GM19438 (cell line): ENCODE measurements at regions not wholly inside any gene's neighbourhood (a gene's known extent, or its start where the extent isn't known, plus 50 kb on each side); places are given as distances from the start of the nearest gene placed in this dataset.
A peak's percentile ranks its signal among the peaks of the same experiment; 100 is the strongest.

ENCODE experiments used
- ATAC-seq: cut with Tn5 transposase; IDR thresholded peaks from one replicate; pipeline ENCODE4 v1.9.1; 2021; ENCODE audit warnings: low read depth; ENCODE audit not compliant: unreplicated experiment

DNA sequence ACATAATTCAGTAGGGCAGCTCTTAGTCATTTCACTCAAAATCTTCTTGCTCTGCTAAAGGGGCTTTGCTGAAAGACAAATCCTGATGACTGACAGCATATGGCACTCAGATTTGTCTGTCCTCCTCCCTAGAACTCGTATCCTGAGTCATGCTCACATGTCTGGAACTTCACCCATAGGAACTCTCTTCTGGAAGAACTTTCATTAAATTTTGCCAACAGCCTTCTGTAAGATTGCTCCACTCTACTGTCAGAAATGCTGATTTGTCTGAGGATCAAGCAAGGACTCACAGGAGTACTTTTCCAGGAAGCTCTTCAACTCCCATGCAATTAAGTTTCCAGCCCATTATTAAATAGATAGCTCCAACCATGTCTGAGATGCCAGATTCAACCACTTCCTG is 59.8 kb upstream of the SNX2 start:
- ATAC-seq, result no peak

DNA sequence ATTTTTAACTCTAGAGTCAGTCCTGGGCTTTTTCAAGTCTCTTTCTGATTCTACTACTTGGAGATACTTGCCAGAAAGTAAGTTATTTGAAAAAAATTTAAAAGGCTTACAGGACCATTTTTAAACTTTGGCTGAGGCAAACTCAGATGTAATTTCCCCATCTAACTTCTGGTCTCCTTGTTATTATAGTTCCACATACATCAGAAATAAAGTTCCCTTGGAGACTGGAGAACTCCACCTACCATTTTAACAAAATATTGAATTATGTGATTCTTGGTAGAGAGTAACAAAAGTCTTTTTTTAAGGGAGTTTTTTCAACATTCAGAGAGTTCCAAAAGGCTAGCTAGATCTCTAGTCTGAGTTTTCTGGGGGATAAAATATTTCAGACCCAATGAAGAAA is 56.3 kb upstream of the SNX2 start:
- ATAC-seq, result no peak

DNA sequence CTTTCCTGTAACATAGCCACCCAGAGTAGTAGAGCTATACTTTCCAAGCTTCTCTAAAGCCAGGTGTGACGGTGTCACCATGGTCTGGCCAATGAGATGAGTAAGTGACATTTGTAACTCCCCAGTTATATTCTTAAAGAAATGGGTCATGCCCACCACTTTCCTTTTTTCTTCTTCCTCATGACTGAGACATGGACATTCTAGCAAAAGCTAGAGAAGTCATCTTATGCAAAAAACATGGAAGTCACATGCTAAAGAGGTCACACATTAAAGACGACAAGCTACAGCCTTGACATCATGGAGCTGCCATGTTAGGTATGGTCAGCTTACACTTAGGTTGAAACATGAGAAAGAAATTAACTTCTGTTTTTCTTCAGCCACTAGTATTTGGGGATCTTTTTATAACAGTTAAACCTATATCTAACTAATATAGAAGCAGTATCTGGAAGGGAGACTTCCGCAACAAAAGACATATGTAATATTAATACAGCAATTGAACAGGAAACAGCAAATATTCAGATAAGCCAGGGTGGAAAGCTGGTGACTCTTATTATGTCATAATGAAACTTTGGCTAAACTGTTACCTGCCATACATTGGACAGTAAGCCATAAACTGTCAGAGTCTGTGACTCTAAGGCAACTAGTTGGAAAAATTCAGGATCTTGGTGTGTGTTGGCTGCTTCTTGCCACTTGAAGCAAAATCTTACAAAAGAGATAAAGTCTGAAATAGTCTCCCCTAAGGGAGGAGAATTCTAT is 54.7 kb upstream of the SNX2 start:
- ATAC-seq, result no peak

DNA sequence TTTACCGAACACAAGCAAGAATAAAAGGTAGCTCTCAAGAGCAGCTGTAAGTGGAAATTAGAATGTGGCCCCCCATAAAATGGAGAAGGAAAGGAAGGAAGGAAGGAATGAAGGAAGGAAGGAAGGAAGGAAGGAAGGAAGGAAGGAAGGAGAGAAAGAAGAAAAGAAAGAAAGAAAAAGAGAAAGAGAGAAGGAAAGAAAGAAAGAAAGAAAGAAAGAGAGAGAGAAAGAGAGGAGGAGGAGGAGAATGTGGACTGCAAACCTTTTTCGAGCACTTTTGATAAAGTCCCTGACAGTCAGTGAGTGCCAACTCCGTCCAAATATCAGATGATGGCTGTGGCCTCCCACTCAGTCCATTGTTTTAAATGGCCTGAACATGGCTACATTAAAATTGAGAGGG is 53.8 kb upstream of the SNX2 start:
- ATAC-seq, result no peak

DNA sequence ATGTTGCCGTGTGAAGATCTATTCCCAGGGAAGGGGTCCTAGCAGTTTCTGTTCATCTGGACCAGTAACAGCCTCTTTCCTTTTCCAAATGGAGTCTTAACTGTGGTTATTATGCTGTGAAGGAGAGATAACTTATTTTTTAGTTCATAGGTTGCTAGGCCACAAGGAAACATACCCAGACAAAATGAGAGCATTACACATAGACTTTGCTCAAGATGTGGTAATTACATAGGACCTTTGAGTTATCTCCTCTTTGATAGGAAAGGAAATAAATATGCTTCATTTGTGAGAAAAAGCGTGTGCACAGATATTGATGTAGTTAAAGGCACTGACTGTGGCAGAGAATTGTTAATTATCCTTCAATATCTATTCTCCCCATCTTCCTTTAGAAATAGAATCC is 52.5 kb upstream of the SNX2 start:
- ATAC-seq, result no peak

DNA sequence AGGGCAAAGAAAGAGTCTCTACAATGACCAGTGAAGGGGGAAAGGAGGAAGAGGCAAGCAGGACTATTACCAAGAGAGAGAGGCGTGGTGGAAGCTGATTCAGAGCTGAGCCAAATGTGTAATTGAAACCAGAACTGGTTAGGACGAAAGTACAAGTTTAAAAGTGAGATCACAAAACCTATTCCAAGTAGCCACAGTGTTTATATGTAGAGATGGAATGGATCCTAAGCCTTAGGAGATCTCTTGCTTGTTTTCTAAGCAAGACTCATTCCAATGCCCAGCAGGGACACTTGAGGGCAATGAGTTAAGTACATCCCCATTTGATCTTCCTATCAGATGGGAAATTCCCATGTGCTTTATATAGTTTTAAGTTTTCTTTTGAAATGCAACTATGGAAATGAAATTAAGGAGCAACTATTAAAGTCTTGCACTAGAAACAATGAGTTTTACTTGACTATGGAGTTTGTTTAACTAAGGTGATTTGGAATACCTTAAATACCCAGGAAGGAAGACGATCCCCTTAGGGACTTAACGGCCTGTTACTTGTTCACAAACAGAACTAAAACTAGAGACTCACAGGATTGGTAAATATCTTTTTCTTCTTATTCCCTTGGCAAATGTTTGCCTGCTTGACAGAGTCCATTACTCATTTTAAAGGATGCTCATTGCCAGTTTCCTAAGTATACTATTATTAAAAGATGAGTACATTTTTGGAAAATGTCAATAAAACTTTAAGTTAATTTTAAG is 51.1 kb upstream of the SNX2 start:
- peak; percentile 93 for ATAC-seq
